22Rv1 (cell line): ENCODE measurements at regions not wholly inside any gene's neighbourhood (a gene's known extent, or its start where the extent isn't known, plus 50 kb on each side); places are given as distances from the start of the nearest gene placed in this dataset.

ENCODE experiments used
- CTCF ChIP-seq: fragments of 450-650 bp; IDR thresholded peaks from 2 replicates; pipeline ENCODE4 v1.5.1; 2017; ENCODE audit warnings: mild to moderate bottlenecking
- ZFX ChIP-seq: fragments of 450-650 bp; IDR thresholded peaks from 2 replicates; pipeline ENCODE4 v1.6.1; 2017; ENCODE audit warnings: antibody characterized with exemption, borderline replicate concordance

DNA sequence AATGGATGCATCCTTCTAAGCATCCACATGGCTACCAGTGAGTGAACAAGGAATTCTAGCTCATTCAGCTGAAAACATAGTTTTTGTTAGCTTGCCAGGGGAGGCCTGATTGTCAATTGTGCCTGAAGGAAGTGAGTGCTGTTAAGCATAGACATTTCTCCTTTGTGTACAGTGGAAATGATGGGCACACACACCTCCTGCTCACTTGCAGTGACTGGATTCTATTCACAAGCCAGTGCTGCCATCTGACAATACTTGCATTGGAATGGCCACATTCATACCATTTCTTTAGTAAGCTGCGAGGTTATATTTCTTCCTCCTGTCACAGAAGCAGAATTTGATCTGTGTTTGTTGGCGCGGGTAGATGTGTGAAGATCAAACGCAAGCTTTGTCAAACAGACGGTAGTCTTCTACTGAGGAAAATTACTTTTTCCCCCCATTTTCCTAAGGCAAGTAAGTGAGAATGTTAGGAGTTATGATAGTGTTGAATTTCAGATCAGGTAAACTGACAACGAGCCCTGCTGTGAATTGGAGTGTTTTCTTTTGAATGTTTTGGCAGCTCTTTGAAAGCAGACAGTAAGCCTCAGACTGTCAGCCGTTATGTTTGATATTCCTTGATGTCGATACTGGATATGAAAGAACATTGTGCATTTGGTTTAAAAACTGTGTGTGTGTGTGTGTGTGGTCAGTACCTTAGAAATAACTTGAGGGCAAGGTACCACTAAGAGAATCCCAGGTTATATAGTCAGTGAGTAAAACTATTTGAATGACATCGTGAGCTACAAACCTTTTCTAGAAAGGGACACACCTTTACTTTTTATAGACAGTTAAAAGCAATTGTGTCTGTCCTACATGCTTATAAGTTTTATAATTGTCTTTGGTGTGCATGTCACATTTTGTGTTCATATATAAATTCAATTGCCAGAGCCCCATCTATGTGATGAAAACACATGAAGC is 84.2 kb upstream of the BMP2 start:
- TF ChIP-seq CTCF (no peak), ZFX (no peak)
